ENCODE measurements at regions not wholly inside any gene's neighbourhood (a gene's known extent, or its start where the extent isn't known, plus 50 kb on each side); places are given as distances from the start of the nearest gene placed in this dataset.

- no peaks in the 10 kb centered on the region for H3K36me3 ChIP-seq (ENCODE audit: insufficient read depth, low read length)
- H3K9me2 ChIP-seq (replicated peaks; ENCODE audit: insufficient read depth, low read length): no peaks in the 10 kb centered on the region
- no peak overlapping the region for H3K4me2 ChIP-seq (ENCODE audit: low read depth, low read length, poor library complexity, severe bottlenecking)
- H4K20me1 ChIP-seq (ENCODE audit: insufficient read depth, low read depth, low read length): no peaks in the 10 kb centered on the region
- no peak overlapping the region for H3K9ac ChIP-seq (ENCODE audit: low read length)
- no peak overlapping the region for H3K27ac ChIP-seq (ENCODE audit: low read length)
- H3K4me1 ChIP-seq (ENCODE audit: low read length): no peaks in the 10 kb centered on the region
- H3K27me3 ChIP-seq (ENCODE audit: low read length): no peaks in the 10 kb centered on the region
- H3K79me2 ChIP-seq (ENCODE audit: low read length): no peaks in the 10 kb centered on the region
- no peak overlapping the region for H3K4me3 ChIP-seq (ENCODE audit: low read length)
- H3K9me3 ChIP-seq (ENCODE audit: low read length): peaks cover 15% of the 10 kb centered on the region
- no peak overlapping the region for H2AFZ ChIP-seq (ENCODE audit: low read length)
- no peak for DNase-seq
These were observed 572.6 kb downstream of the TLR4 start for GRCh38 chr9:118276784-118277183.

GRCh38 chr9:118281772-118282171, 577.6 kb downstream of the TLR4 start:
- Histone ChIP-seq H4K20me1 (ENCODE audit: insufficient read depth, low read depth, low read length) (no peaks in the 10 kb centered on the region), H3K9ac (ENCODE audit: low read length) (no peak overlapping the region), H3K9me3 (ENCODE audit: low read length) (peaks cover 17% of the 10 kb centered on the region), H3K9me2 (replicated peaks; ENCODE audit: insufficient read depth, low read length) (no peaks in the 10 kb centered on the region), H3K79me2 (ENCODE audit: low read length) (no peaks in the 10 kb centered on the region), H3K36me3 (ENCODE audit: insufficient read depth, low read length) (no peaks in the 10 kb centered on the region), H3K4me3 (ENCODE audit: low read length) (no peak overlapping the region), H2AFZ (ENCODE audit: low read length) (no peak overlapping the region), H3K4me1 (ENCODE audit: low read length) (no peaks in the 10 kb centered on the region), H3K4me2 (ENCODE audit: low read depth, low read length, poor library complexity, severe bottlenecking) (no peak overlapping the region), H3K27ac (ENCODE audit: low read length) (no peak overlapping the region), H3K27me3 (ENCODE audit: low read length) (no peaks in the 10 kb centered on the region)
- no peak for DNase-seq

GRCh38 chr9:118283488-118283887, 579.3 kb downstream of the TLR4 start:
- Histone ChIP-seq H4K20me1 (ENCODE audit: insufficient read depth, low read depth, low read length) (no peaks in the 10 kb centered on the region), H3K27ac (ENCODE audit: low read length) (no peak overlapping the region), H3K9ac (ENCODE audit: low read length) (no peak overlapping the region), H3K4me1 (ENCODE audit: low read length) (no peaks in the 10 kb centered on the region), H2AFZ (ENCODE audit: low read length) (no peak overlapping the region), H3K9me2 (replicated peaks; ENCODE audit: insufficient read depth, low read length) (no peaks in the 10 kb centered on the region), H3K4me2 (ENCODE audit: low read depth, low read length, poor library complexity, severe bottlenecking) (no peak overlapping the region), H3K36me3 (ENCODE audit: insufficient read depth, low read length) (no peaks in the 10 kb centered on the region), H3K4me3 (ENCODE audit: low read length) (no peak overlapping the region), H3K27me3 (ENCODE audit: low read length) (no peaks in the 10 kb centered on the region), H3K79me2 (ENCODE audit: low read length) (no peaks in the 10 kb centered on the region), H3K9me3 (ENCODE audit: low read length) (peaks cover 14% of the 10 kb centered on the region; the same call in 1 of the 2 replicates)
- DNase-seq: no peak

GRCh38 chr9:118290116-118290515, 585.9 kb downstream of the TLR4 start:
- DNase-seq: no peak
- no peak overlapping the region for H2AFZ ChIP-seq (ENCODE audit: low read length)
- peaks cover 8% of the 10 kb centered on the region for H3K9me3 ChIP-seq (ENCODE audit: low read length)
- no peaks in the 10 kb centered on the region for H3K4me1 ChIP-seq (ENCODE audit: low read length)
- H3K9me2 ChIP-seq (replicated peaks; ENCODE audit: insufficient read depth, low read length): no peaks in the 10 kb centered on the region
- H4K20me1 ChIP-seq (ENCODE audit: insufficient read depth, low read depth, low read length): no peaks in the 10 kb centered on the region
- no peaks in the 10 kb centered on the region for H3K27me3 ChIP-seq (ENCODE audit: low read length)
- no peaks in the 10 kb centered on the region for H3K79me2 ChIP-seq (ENCODE audit: low read length)
- no peaks in the 10 kb centered on the region for H3K36me3 ChIP-seq (ENCODE audit: insufficient read depth, low read length)
- no peak overlapping the region for H3K4me3 ChIP-seq (ENCODE audit: low read length)
- no peak overlapping the region for H3K4me2 ChIP-seq (ENCODE audit: low read depth, low read length, poor library complexity, severe bottlenecking)
- no peak overlapping the region for H3K9ac ChIP-seq (ENCODE audit: low read length)
- H3K27ac ChIP-seq (ENCODE audit: low read length): no peak overlapping the region

- H3K4me1 ChIP-seq (ENCODE audit: low read length): no peaks in the 10 kb centered on the region
- no peaks in the 10 kb centered on the region for H4K20me1 ChIP-seq (ENCODE audit: insufficient read depth, low read depth, low read length)
- H3K9me3 ChIP-seq (ENCODE audit: low read length): peaks cover 8% of the 10 kb centered on the region
- no peaks in the 10 kb centered on the region for H3K27me3 ChIP-seq (ENCODE audit: low read length)
- no peaks in the 10 kb centered on the region for H3K36me3 ChIP-seq (ENCODE audit: insufficient read depth, low read length)
- no peak for DNase-seq
- no peak overlapping the region for H2AFZ ChIP-seq (ENCODE audit: low read length)
- H3K9ac ChIP-seq (ENCODE audit: low read length): no peak overlapping the region
- no peak overlapping the region for H3K27ac ChIP-seq (ENCODE audit: low read length)
- H3K4me2 ChIP-seq (ENCODE audit: low read depth, low read length, poor library complexity, severe bottlenecking): no peak overlapping the region
- H3K9me2 ChIP-seq (replicated peaks; ENCODE audit: insufficient read depth, low read length): no peaks in the 10 kb centered on the region
- no peak overlapping the region for H3K4me3 ChIP-seq (ENCODE audit: low read length)
- H3K79me2 ChIP-seq (ENCODE audit: low read length): no peaks in the 10 kb centered on the region
These were observed 591.2 kb downstream of the TLR4 start for GRCh38 chr9:118295413-118295812.

- no peak overlapping the region for H3K27ac ChIP-seq (ENCODE audit: low read length)
- no peaks in the 10 kb centered on the region for H3K9me2 ChIP-seq (replicated peaks; ENCODE audit: insufficient read depth, low read length)
- H3K79me2 ChIP-seq (ENCODE audit: low read length): no peaks in the 10 kb centered on the region
- no peaks in the 10 kb centered on the region for H3K36me3 ChIP-seq (ENCODE audit: insufficient read depth, low read length)
- no peak overlapping the region for H2AFZ ChIP-seq (ENCODE audit: low read length)
- no peak overlapping the region for H3K9ac ChIP-seq (ENCODE audit: low read length)
- no peak overlapping the region for H3K4me2 ChIP-seq (ENCODE audit: low read depth, low read length, poor library complexity, severe bottlenecking)
- peaks cover 17% of the 10 kb centered on the region for H3K9me3 ChIP-seq (ENCODE audit: low read length)
- no peaks in the 10 kb centered on the region for H3K4me1 ChIP-seq (ENCODE audit: low read length)
- H4K20me1 ChIP-seq (ENCODE audit: insufficient read depth, low read depth, low read length): no peaks in the 10 kb centered on the region
- no peak overlapping the region for H3K4me3 ChIP-seq (ENCODE audit: low read length)
- no peaks in the 10 kb centered on the region for H3K27me3 ChIP-seq (ENCODE audit: low read length)
- no peak for DNase-seq
These were observed 598.5 kb downstream of the TLR4 start for GRCh38 chr9:118302721-118303120.

- Histone ChIP-seq H3K9me2 (replicated peaks; ENCODE audit: insufficient read depth, low read length) (no peaks in the 10 kb centered on the region), H3K27ac (ENCODE audit: low read length) (no peak overlapping the region), H2AFZ (ENCODE audit: low read length) (no peak overlapping the region), H3K4me3 (ENCODE audit: low read length) (no peak overlapping the region), H3K79me2 (ENCODE audit: low read length) (no peaks in the 10 kb centered on the region), H3K4me2 (ENCODE audit: low read depth, low read length, poor library complexity, severe bottlenecking) (no peak overlapping the region), H3K9ac (ENCODE audit: low read length) (no peak overlapping the region), H3K9me3 (ENCODE audit: low read length) (peaks cover 17% of the 10 kb centered on the region), H3K27me3 (ENCODE audit: low read length) (no peaks in the 10 kb centered on the region), H3K36me3 (ENCODE audit: insufficient read depth, low read length) (no peaks in the 10 kb centered on the region), H3K4me1 (ENCODE audit: low read length) (no peaks in the 10 kb centered on the region), H4K20me1 (ENCODE audit: insufficient read depth, low read depth, low read length) (no peaks in the 10 kb centered on the region)
- DNase-seq: no peak
These were observed 599.0 kb downstream of the TLR4 start for GRCh38 chr9:118303216-118303615.

GRCh38 chr9:118305331-118305730, 601.1 kb downstream of the TLR4 start:
- no peak overlapping the region for H3K4me2 ChIP-seq (ENCODE audit: low read depth, low read length, poor library complexity, severe bottlenecking)
- DNase-seq: no peak
- no peaks in the 10 kb centered on the region for H3K36me3 ChIP-seq (ENCODE audit: insufficient read depth, low read length)
- H3K79me2 ChIP-seq (ENCODE audit: low read length): no peaks in the 10 kb centered on the region
- H3K9me3 ChIP-seq (ENCODE audit: low read length): peaks cover 30% of the 10 kb centered on the region
- H3K4me3 ChIP-seq (ENCODE audit: low read length): no peak overlapping the region
- no peaks in the 10 kb centered on the region for H4K20me1 ChIP-seq (ENCODE audit: insufficient read depth, low read depth, low read length)
- no peaks in the 10 kb centered on the region for H3K4me1 ChIP-seq (ENCODE audit: low read length)
- H3K27ac ChIP-seq (ENCODE audit: low read length): no peak overlapping the region
- no peak overlapping the region for H2AFZ ChIP-seq (ENCODE audit: low read length)
- H3K9ac ChIP-seq (ENCODE audit: low read length): no peak overlapping the region
- no peaks in the 10 kb centered on the region for H3K9me2 ChIP-seq (replicated peaks; ENCODE audit: insufficient read depth, low read length)
- no peaks in the 10 kb centered on the region for H3K27me3 ChIP-seq (ENCODE audit: low read length)

- no peaks in the 10 kb centered on the region for H4K20me1 ChIP-seq (ENCODE audit: insufficient read depth, low read depth, low read length)
- no peaks in the 10 kb centered on the region for H3K4me1 ChIP-seq (ENCODE audit: low read length)
- no peak overlapping the region for H3K27ac ChIP-seq (ENCODE audit: low read length)
- no peak overlapping the region for H2AFZ ChIP-seq (ENCODE audit: low read length)
- no peak overlapping the region for H3K4me3 ChIP-seq (ENCODE audit: low read length)
- no peak for DNase-seq
- no peaks in the 10 kb centered on the region for H3K36me3 ChIP-seq (ENCODE audit: insufficient read depth, low read length)
- peaks cover 40% of the 10 kb centered on the region for H3K9me3 ChIP-seq (ENCODE audit: low read length)
- no peak overlapping the region for H3K9ac ChIP-seq (ENCODE audit: low read length)
- H3K79me2 ChIP-seq (ENCODE audit: low read length): no peaks in the 10 kb centered on the region
- H3K4me2 ChIP-seq (ENCODE audit: low read depth, low read length, poor library complexity, severe bottlenecking): no peak overlapping the region
- no peaks in the 10 kb centered on the region for H3K27me3 ChIP-seq (ENCODE audit: low read length)
- H3K9me2 ChIP-seq (replicated peaks; ENCODE audit: insufficient read depth, low read length): no peaks in the 10 kb centered on the region
These were observed 602.6 kb downstream of the TLR4 start for GRCh38 chr9:118306801-118307200.
